ENCODE measurements at regions not wholly inside any gene's neighbourhood (a gene's known extent, or its start where the extent isn't known, plus 50 kb on each side); places are given as distances from the start of the nearest gene placed in this dataset.

GRCh38 chr18:44514106-44514505 lies 166.6 kb upstream of the SETBP1 start:
- Histone ChIP-seq H3K9me3 (no peaks in the 10 kb centered on the region), H3K27me3 (replicated peaks; ENCODE audit: insufficient read depth) (no peaks in the 10 kb centered on the region), H3K4me1 (ENCODE audit: control insufficient read depth in 1 of 2, low read depth in 2 of 2) (no peaks in the 10 kb centered on the region), H3K4me3 (no peak overlapping the region), H3K36me3 (no peaks in the 10 kb centered on the region), H3K27ac (no peak overlapping the region)
- DNase-seq (ENCODE audit: low spot score) = no peak
- no peak for ATAC-seq (ENCODE audit: insufficient number of reproducible peaks, low FRiP score, low read depth)
- TF ChIP-seq, protein P1, sequence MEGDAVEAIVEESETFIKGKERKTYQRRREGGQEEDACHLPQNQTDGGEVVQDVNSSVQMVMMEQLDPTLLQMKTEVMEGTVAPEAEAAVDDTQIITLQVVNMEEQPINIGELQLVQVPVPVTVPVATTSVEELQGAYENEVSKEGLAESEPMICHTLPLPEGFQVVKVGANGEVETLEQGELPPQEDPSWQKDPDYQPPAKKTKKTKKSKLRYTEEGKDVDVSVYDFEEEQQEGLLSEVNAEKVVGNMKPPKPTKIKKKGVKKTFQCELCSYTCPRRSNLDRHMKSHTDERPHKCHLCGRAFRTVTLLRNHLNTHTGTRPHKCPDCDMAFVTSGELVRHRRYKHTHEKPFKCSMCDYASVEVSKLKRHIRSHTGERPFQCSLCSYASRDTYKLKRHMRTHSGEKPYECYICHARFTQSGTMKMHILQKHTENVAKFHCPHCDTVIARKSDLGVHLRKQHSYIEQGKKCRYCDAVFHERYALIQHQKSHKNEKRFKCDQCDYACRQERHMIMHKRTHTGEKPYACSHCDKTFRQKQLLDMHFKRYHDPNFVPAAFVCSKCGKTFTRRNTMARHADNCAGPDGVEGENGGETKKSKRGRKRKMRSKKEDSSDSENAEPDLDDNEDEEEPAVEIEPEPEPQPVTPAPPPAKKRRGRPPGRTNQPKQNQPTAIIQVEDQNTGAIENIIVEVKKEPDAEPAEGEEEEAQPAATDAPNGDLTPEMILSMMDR (IDR thresholded peaks at IDR 0.05) = no peak

DNA sequence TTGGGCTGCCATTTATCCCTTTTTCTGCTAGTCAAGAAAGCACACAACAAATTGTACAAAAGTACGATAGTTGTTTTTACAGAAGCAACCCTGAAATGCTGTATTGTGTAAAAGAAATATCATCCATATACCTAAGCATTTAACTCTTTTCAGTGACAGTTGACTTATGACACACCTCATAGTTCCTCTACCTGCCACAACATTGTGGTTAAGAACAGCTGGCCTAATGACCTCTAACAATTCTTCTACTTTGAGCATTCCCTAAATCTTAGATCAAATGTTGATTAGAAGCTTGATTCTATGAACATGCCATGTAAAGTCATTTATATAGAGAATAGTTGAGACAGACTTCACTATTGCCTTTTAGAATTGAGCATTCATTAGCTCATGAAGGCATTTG lies 165.9 kb upstream of the SETBP1 start:
- Histone ChIP-seq H3K36me3 (no peaks in the 10 kb centered on the region), H3K9me3 (no peaks in the 10 kb centered on the region), H3K27ac (no peak overlapping the region), H3K4me3 (no peak overlapping the region), H3K27me3 (replicated peaks; ENCODE audit: insufficient read depth) (no peaks in the 10 kb centered on the region), H3K4me1 (ENCODE audit: control insufficient read depth in 1 of 2, low read depth in 2 of 2) (no peaks in the 10 kb centered on the region)
- ATAC-seq (ENCODE audit: insufficient number of reproducible peaks, low FRiP score, low read depth) (no peak), DNase-seq (ENCODE audit: low spot score) (no peak)
- TF ChIP-seq, protein P1 (IDR thresholded peaks at IDR 0.05) = no peak

GRCh38 chr18:44516450-44516849 lies 164.2 kb upstream of the SETBP1 start:
- ATAC-seq (ENCODE audit: insufficient number of reproducible peaks, low FRiP score, low read depth) (no peak), DNase-seq (ENCODE audit: low spot score) (no peak)
- no peaks in the 10 kb centered on the region for H3K27me3 ChIP-seq (replicated peaks; ENCODE audit: insufficient read depth)
- no peak overlapping the region for H3K27ac ChIP-seq
- H3K36me3 ChIP-seq = no peaks in the 10 kb centered on the region
- no peak overlapping the region for H3K4me3 ChIP-seq
- H3K4me1 ChIP-seq (ENCODE audit: control insufficient read depth in 1 of 2, low read depth in 2 of 2) = peaks cover 5 to 10% of the 10 kb centered on the region in 2 donors
- H3K9me3 ChIP-seq = no peaks in the 10 kb centered on the region
- TF ChIP-seq, protein P1 (IDR thresholded peaks at IDR 0.05) = no peak

GRCh38 chr18:44517136-44517535 lies 163.6 kb upstream of the SETBP1 start:
- no peaks in the 10 kb centered on the region for H3K36me3 ChIP-seq
- no peak overlapping the region for H3K27ac ChIP-seq
- no peaks in the 10 kb centered on the region for H3K27me3 ChIP-seq (replicated peaks; ENCODE audit: insufficient read depth)
- no peak for DNase-seq (ENCODE audit: low spot score)
- no peak for ATAC-seq (ENCODE audit: insufficient number of reproducible peaks, low FRiP score, low read depth)
- peaks cover 7 to 10% of the 10 kb centered on the region in 2 donors for H3K4me1 ChIP-seq (ENCODE audit: control insufficient read depth in 1 of 2, low read depth in 2 of 2)
- TF ChIP-seq, protein P1 (IDR thresholded peaks at IDR 0.05) = no peak
- no peaks in the 10 kb centered on the region for H3K9me3 ChIP-seq
- H3K4me3 ChIP-seq = no peak overlapping the region

- peaks cover 7 to 10% of the 10 kb centered on the region in 2 donors for H3K4me1 ChIP-seq (ENCODE audit: control insufficient read depth in 1 of 2, low read depth in 2 of 2)
- TF ChIP-seq, protein P1 (IDR thresholded peaks at IDR 0.05) = no peak
- no peak overlapping the region for H3K27ac ChIP-seq
- no peak overlapping the region for H3K4me3 ChIP-seq
- no peaks in the 10 kb centered on the region for H3K27me3 ChIP-seq (replicated peaks; ENCODE audit: insufficient read depth)
- no peaks in the 10 kb centered on the region for H3K9me3 ChIP-seq
- DNase-seq (ENCODE audit: low spot score) (no peak), ATAC-seq (ENCODE audit: insufficient number of reproducible peaks, low FRiP score, low read depth) (no peak)
- H3K36me3 ChIP-seq = no peaks in the 10 kb centered on the region
Observed at GRCh38 chr18:44518091-44518615, 162.5 kb upstream of the SETBP1 start.

All from thoracic aorta (tissue), 2 donors.